Esophagus muscularis mucosa (tissue), 4 donors: ENCODE measurements at regions not wholly inside any gene's neighbourhood (a gene's known extent, or its start where the extent isn't known, plus 50 kb on each side); places are given as distances from the start of the nearest gene placed in this dataset.

ENCODE experiments used
- DNase-seq: peaks from one replicate; pipeline ENCODE4 v3.0.0-alpha.2; 2017; ENCODE audit errors: extremely low spot score
- H3K27ac ChIP-seq, 4 donors: fragments of 200-600 bp; sonication (generic); replicated peaks in 1 of 4; 1 replicate in 3 of 4; 2 replicates in 1 of 4; pipeline ENCODE4 v1.5.1; 2016 to 2019; ENCODE audit warnings: mild to moderate bottlenecking in 1 of 4
- H3K27me3 ChIP-seq, 4 donors: fragments of 200-600 bp; sonication (generic); one replicate each; pipeline versions ENCODE4 v1.5.1 to v1.6.0; 2016 to 2019
- H3K36me3 ChIP-seq, 4 donors: fragments of 200-600 bp; sonication (generic); one replicate each; pipeline ENCODE4 v1.5.1; 2016 to 2019
- H3K4me1 ChIP-seq, 4 donors: fragments of 200-600 bp; sonication (generic); one replicate each; pipeline ENCODE4 v1.5.1; 2016 to 2019
- H3K4me3 ChIP-seq, 4 donors: fragments of 200-600 bp; sonication (generic); 1 replicate in 2 of 4; 2 replicates in 2 of 4; pipeline ENCODE4 v1.5.1; 2016 to 2019; ENCODE audit warnings: mild to moderate bottlenecking in 4 of 4, moderate library complexity in 1 of 4
- H3K9me3 ChIP-seq, 4 donors: fragments of 200-600 bp; sonication (generic); 1 replicate in 3 of 4; 2 replicates in 1 of 4; pipeline ENCODE4 v1.5.1; 2016 to 2019
- CTCF ChIP-seq, 3 experiments: fragments of 200-600 bp in 2 of 3; fragments of 450-650 bp in 1 of 3; sonication (generic) in 2 of 3; IDR thresholded peaks; one replicate each; pipeline ENCODE4 v1.5.1; 2017 to 2019; ENCODE audit warnings: antibody characterized with exemption in 3 of 3, mild to moderate bottlenecking in 2 of 3, moderate library complexity in 1 of 3
- EP300 ChIP-seq: sonication (generic); formaldehyde crosslinking; IDR thresholded peaks from one replicate; pipeline ENCODE4 v1.6.1; 2017; ENCODE audit warnings: antibody characterized with exemption
- POLR2A ChIP-seq: fragments of 450-650 bp; IDR thresholded peaks from one replicate; pipeline ENCODE4 v1.6.1; 2017; ENCODE audit warnings: antibody characterized with exemption, moderate library complexity, mild to moderate bottlenecking, low read depth
- POLR2AphosphoS5 ChIP-seq, 2 donors: sonication (generic); formaldehyde crosslinking; IDR thresholded peaks; one replicate each; pipeline ENCODE4 v1.6.1; 2017; ENCODE audit warnings: antibody characterized with exemption in 2 of 2
- WGBS: methylation state at CpG from one replicate; pipeline ENCODE4 v1.1.5; 2018; 5-methylcytosine and 5-hydroxymethylcytosine counted together
- intact Hi-C: fragments of 100-400 bp; cut with DNase I; formaldehyde crosslinking; loops from one replicate; pipeline ENCODE4 v1.15.1; 2023

- Histone ChIP-seq H3K4me1 (no peaks in the 10 kb centered on the region), H3K36me3 (no peaks in the 10 kb centered on the region), H3K27me3 (no peaks in the 10 kb centered on the region), H3K27ac (no peak overlapping the region), H3K4me3 (no peak overlapping the region), H3K9me3 (no peaks in the 10 kb centered on the region)
- TF ChIP-seq EP300 (no peak), CTCF (IDR thresholded peaks at IDR 0.05) (no peak)
- intact Hi-C loops, result no loop called here
- 68% methylated on average over 1 of the region's 1 CpG for WGBS
- DNase-seq, result no peak
Measured at GRCh38 chr3:988785-989184, 104.0 kb upstream of the CNTN6 start.

GRCh38 chr3:992871-993270 is 100.0 kb upstream of the CNTN6 start:
- Histone ChIP-seq H3K4me1 (no peaks in the 10 kb centered on the region), H3K27ac (no peak overlapping the region), H3K4me3 (no peak overlapping the region), H3K9me3 (no peaks in the 10 kb centered on the region), H3K36me3 (no peaks in the 10 kb centered on the region), H3K27me3 (no peaks in the 10 kb centered on the region)
- no peak for DNase-seq
- intact Hi-C loops, result no loop called here
- no peak for TF ChIP-seq CTCF (IDR thresholded peaks at IDR 0.05)
- TF ChIP-seq POLR2A, result no peak
- no peak for TF ChIP-seq EP300
- no peak for TF ChIP-seq POLR2AphosphoS5 (IDR thresholded peaks at IDR 0.05)
- WGBS, result 82% methylated on average over 6 of the region's 6 CpGs

GRCh38 chr3:1002010-1002409 is 90.8 kb upstream of the CNTN6 start:
- TF ChIP-seq POLR2AphosphoS5 (IDR thresholded peaks at IDR 0.05) (no peak), CTCF (IDR thresholded peaks at IDR 0.05) (no peak), EP300 (no peak), POLR2A (no peak)
- no peak for DNase-seq
- intact Hi-C loops, result no loop called here
- WGBS, result 88% methylated on average over 1 of the region's 1 CpG
- H3K27ac ChIP-seq, result no peak overlapping the region
- H3K4me3 ChIP-seq, result no peak overlapping the region
- peaks cover 0 to 2% (median 0%) of the 10 kb centered on the region in 4 donors for H3K27me3 ChIP-seq
- no peaks in the 10 kb centered on the region for H3K36me3 ChIP-seq
- no peaks in the 10 kb centered on the region for H3K4me1 ChIP-seq
- no peaks in the 10 kb centered on the region for H3K9me3 ChIP-seq

DNA sequence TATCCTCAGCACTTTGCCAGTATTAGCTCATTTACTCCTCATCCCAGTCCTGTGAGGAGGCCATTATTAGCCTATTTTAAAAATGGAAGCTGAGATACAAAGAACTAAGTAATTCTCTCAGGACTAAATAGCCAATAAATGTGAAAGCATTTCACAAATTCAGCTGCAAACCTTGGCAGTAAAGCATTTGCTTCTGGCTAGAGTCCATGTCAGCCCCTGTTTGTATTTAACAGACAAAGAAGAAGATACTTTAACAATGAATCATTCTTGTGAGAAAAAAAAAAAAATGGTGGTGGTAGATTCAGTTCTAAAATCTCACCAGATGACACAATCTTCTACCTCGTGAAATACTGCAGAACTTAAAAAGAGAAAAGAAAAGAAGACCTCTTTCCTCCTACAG is 85.0 kb upstream of the CNTN6 start:
- intact Hi-C loops, result no loop called here
- no peak overlapping the region for H3K27ac ChIP-seq
- no peaks in the 10 kb centered on the region for H3K4me1 ChIP-seq
- 18% methylated on average over 1 of the region's 1 CpG for WGBS
- H3K4me3 ChIP-seq, result no peak overlapping the region
- H3K27me3 ChIP-seq, result peaks cover 0 to 2% (median 0%) of the 10 kb centered on the region in 4 donors
- no peaks in the 10 kb centered on the region for H3K9me3 ChIP-seq
- TF ChIP-seq CTCF (IDR thresholded peaks at IDR 0.05) (no peak), POLR2AphosphoS5 (IDR thresholded peaks at IDR 0.05) (no peak), POLR2A (no peak), EP300 (no peak)
- H3K36me3 ChIP-seq, result no peaks in the 10 kb centered on the region
- DNase-seq, result no peak

- H3K36me3 ChIP-seq, result no peaks in the 10 kb centered on the region
- DNase-seq, result no peak
- intact Hi-C loops, result no loop called here
- H3K4me1 ChIP-seq, result no peaks in the 10 kb centered on the region
- no peaks in the 10 kb centered on the region for H3K27me3 ChIP-seq
- H3K27ac ChIP-seq, result no peak overlapping the region
- no peak for TF ChIP-seq EP300
- TF ChIP-seq POLR2AphosphoS5 (IDR thresholded peaks at IDR 0.05), result no peak
- TF ChIP-seq POLR2A, result no peak
- no peak for TF ChIP-seq CTCF (IDR thresholded peaks at IDR 0.05)
- no peaks in the 10 kb centered on the region for H3K9me3 ChIP-seq
- no peak overlapping the region for H3K4me3 ChIP-seq
- 97% methylated on average over 1 of the region's 1 CpG for WGBS
Measured at GRCh38 chr3:1010228-1010627, 82.6 kb upstream of the CNTN6 start.
